Stomach (tissue), 8 donors: ENCODE measurements at regions not wholly inside any gene's neighbourhood (a gene's known extent, or its start where the extent isn't known, plus 50 kb on each side); places are given as distances from the start of the nearest gene placed in this dataset.

ENCODE experiments used
- DNase-seq, 2 donors: peaks; one replicate each; pipeline versions ENCODE4 v3.0.0 to v3.0.0-alpha.2; 2013 to 2019
- H3K27ac ChIP-seq, 5 donors: fragments of 200-600 bp in 4 of 5; sonication (generic) in 4 of 5; one replicate each; pipeline ENCODE4 v1.5.1; 2013 to 2019; ENCODE audit warnings: mild to moderate bottlenecking in 1 of 5, moderate library complexity in 1 of 5
- H3K27me3 ChIP-seq, 3 donors: fragments of 200-600 bp; sonication (generic); one replicate each; pipeline ENCODE4 v1.5.1; 2017 to 2019; ENCODE audit warnings: mixed run types in 1 of 3
- H3K36me3 ChIP-seq, 4 donors: fragments of 200-600 bp; sonication (generic); 1 replicate in 3 of 4; 2 replicates in 1 of 4; pipeline ENCODE4 v1.5.1; 2016 to 2019
- H3K4me1 ChIP-seq, 4 donors: fragments of 200-600 bp; sonication (generic); one replicate each; pipeline ENCODE4 v1.5.1; 2016 to 2019
- H3K4me3 ChIP-seq, 4 donors: fragments of 200-600 bp; sonication (generic) in 3 of 4; one replicate each; pipeline ENCODE4 v1.5.1; 2016 to 2019; ENCODE audit warnings: mild to moderate bottlenecking in 1 of 4
- H3K9me3 ChIP-seq, 4 donors: fragments of 200-600 bp; sonication (generic); one replicate each; pipeline ENCODE4 v1.5.1; 2016 to 2019
- EP300 ChIP-seq: sonication (generic); formaldehyde crosslinking; IDR thresholded peaks from one replicate; pipeline ENCODE4 v1.6.1; 2017; ENCODE audit warnings: antibody characterized with exemption
- POLR2A ChIP-seq, 4 donors: fragments of 450-650 bp; IDR thresholded peaks; one replicate each; pipeline ENCODE4 v1.6.1; 2016; ENCODE audit warnings: antibody characterized with exemption in 4 of 4, control low read depth in 2 of 4, mild to moderate bottlenecking in 1 of 4, moderate library complexity in 1 of 4
- POLR2AphosphoS5 ChIP-seq, 3 donors: sonication (generic); formaldehyde crosslinking; IDR thresholded peaks; one replicate each; pipeline ENCODE4 v1.6.1; 2016; ENCODE audit warnings: antibody characterized with exemption in 3 of 3
- WGBS, 5 donors: extraction: QIAGEN DNeasy Blood & Tissue Kit in 3 of 5; methylation state at CpG; one replicate each; pipeline versions ENCODE4 v1.1.5 to v1.1.7; 2013 to 2018; 5-methylcytosine and 5-hydroxymethylcytosine counted together
- intact Hi-C: fragments of 100-400 bp; cut with DNase I; formaldehyde crosslinking; loops from one replicate; pipeline ENCODE4 v1.15.1; 2023; ENCODE audit warnings: low total_unique reads
- TF ChIP-seq, protein P1 (sequence below), 7 experiments: fragments of 450-650 bp in 4 of 7; fragments of 200-600 bp in 3 of 7; sonication (generic) in 3 of 7; IDR thresholded peaks; one replicate each; pipeline ENCODE4 v1.5.1; 2016 to 2019; ENCODE audit warnings: antibody characterized with exemption in 7 of 7, control low read depth in 2 of 7, mild to moderate bottlenecking in 1 of 7
- donor health status: healthy with polysubstance abuse.
- donor health status: Bipolar disorder and iron deficiency.
- donor health status: healthy.

DNA sequence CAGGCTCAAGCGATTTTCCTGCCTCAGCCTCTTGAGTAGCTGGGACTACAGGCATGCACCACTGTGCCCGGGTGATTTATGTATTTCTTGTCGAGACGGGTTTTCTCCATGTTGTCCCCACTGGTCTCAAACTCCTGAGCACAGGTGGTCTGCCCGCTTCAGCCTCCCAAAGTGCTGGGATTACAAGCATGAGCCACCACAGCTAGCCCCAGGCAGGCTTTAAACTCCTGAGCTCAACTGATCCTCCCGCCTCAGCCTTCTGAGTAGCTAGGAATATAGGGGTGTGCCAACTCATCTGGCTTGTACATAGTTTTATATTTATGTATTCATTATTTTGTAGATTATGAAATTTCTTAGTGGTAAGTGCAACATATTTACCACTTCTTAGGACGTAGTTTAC, 198.8 kb upstream of the MCTP2 start:
- H3K27ac ChIP-seq: peak overlapping the region in 1 of 5 donors; percentile 18
- TF ChIP-seq POLR2A (IDR thresholded peaks at IDR 0.05) (no peak), EP300 (no peak), POLR2AphosphoS5 (IDR thresholded peaks at IDR 0.05) (no peak)
- TF ChIP-seq, protein P1, sequence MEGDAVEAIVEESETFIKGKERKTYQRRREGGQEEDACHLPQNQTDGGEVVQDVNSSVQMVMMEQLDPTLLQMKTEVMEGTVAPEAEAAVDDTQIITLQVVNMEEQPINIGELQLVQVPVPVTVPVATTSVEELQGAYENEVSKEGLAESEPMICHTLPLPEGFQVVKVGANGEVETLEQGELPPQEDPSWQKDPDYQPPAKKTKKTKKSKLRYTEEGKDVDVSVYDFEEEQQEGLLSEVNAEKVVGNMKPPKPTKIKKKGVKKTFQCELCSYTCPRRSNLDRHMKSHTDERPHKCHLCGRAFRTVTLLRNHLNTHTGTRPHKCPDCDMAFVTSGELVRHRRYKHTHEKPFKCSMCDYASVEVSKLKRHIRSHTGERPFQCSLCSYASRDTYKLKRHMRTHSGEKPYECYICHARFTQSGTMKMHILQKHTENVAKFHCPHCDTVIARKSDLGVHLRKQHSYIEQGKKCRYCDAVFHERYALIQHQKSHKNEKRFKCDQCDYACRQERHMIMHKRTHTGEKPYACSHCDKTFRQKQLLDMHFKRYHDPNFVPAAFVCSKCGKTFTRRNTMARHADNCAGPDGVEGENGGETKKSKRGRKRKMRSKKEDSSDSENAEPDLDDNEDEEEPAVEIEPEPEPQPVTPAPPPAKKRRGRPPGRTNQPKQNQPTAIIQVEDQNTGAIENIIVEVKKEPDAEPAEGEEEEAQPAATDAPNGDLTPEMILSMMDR (IDR thresholded peaks at IDR 0.05): no peak
- peaks cover 0 to 26% (median 0%) of the 10 kb centered on the region in 4 donors for H3K4me1 ChIP-seq
- WGBS, 5 donors: 81 to 96% (median 91%) methylated on average over 7 of the region's 7 CpGs
- intact Hi-C loops: no loop called here
- no peaks in the 10 kb centered on the region for H3K9me3 ChIP-seq
- peaks cover 0 to 5% (median 0%) of the 10 kb centered on the region in 3 donors for H3K27me3 ChIP-seq
- no peak overlapping the region for H3K4me3 ChIP-seq
- no peak for DNase-seq
- no peaks in the 10 kb centered on the region for H3K36me3 ChIP-seq

DNA sequence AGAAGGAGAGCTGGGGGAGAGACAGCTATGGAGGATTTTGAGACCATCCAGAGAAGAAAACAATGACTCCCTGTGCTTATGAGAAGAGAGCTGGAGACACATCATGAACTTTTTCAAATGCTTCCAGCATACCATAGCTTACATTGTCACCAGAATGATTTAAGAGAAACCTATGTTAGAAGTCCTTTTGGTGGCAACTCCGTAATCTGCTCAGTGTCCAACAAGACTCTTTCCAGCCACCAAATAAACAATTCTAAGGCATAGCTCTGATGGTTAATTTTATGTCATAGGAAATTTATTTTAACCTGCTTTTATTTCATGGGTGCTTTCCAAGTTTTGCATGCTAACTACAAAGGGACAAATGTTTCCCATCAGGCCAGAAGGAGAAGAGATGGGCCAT, 200.3 kb upstream of the MCTP2 start:
- H3K4me3 ChIP-seq: no peak overlapping the region
- peaks cover 0 to 5% (median 0%) of the 10 kb centered on the region in 3 donors for H3K27me3 ChIP-seq
- H3K27ac ChIP-seq: peak overlapping the region in 2 of 5 donors; percentile 25 to 54
- DNase-seq: peak in 1 of 2 donors; percentile 46
- peaks cover 0 to 25% (median 1%) of the 10 kb centered on the region in 4 donors for H3K4me1 ChIP-seq
- TF ChIP-seq EP300 (no peak), POLR2AphosphoS5 (IDR thresholded peaks at IDR 0.05) (no peak), POLR2A (IDR thresholded peaks at IDR 0.05) (no peak)
- TF ChIP-seq, protein P1 (IDR thresholded peaks at IDR 0.05): no peak
- H3K36me3 ChIP-seq: no peaks in the 10 kb centered on the region
- H3K9me3 ChIP-seq: no peaks in the 10 kb centered on the region
- intact Hi-C loops: no loop called here
- 57 to 81% (median 72%) methylated on average over 1 of the region's 1 CpG for WGBS, 5 donors

DNA sequence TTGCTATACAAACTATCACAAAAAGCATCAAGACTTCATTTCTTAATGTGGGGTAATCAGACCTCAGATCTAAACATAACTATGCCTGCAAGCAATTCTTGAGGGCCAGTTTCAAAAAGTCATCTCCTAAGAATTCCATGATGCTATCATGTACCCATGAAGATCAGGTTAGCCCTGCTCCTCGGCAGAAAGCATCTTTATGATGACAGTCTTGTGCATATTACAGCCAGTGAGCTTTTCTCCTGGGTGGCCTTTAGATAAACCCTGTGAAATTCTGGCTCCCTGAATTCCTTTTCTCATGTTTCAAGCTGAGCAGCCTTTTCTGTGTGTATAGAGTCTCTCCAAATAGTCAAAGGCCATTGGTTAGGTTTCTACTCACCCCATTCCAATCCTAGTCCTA, 201.9 kb upstream of the MCTP2 start:
- TF ChIP-seq POLR2AphosphoS5 (IDR thresholded peaks at IDR 0.05) (no peak), POLR2A (IDR thresholded peaks at IDR 0.05) (no peak), EP300 (no peak)
- TF ChIP-seq, protein P1 (IDR thresholded peaks at IDR 0.05): no peak
- peaks cover 0 to 5% (median 0%) of the 10 kb centered on the region in 3 donors for H3K27me3 ChIP-seq
- 26 to 42% (median 34%) methylated on average over 1 of the region's 1 CpG for WGBS, 5 donors
- H3K27ac ChIP-seq: peak overlapping the region in 2 of 5 donors; percentile 20 to 54
- peaks cover 0 to 26% (median 2%) of the 10 kb centered on the region in 4 donors for H3K4me1 ChIP-seq
- no peaks in the 10 kb centered on the region for H3K9me3 ChIP-seq
- H3K36me3 ChIP-seq: no peaks in the 10 kb centered on the region
- no peak overlapping the region for H3K4me3 ChIP-seq
- DNase-seq: no peak
- intact Hi-C loops: no loop called here

DNA sequence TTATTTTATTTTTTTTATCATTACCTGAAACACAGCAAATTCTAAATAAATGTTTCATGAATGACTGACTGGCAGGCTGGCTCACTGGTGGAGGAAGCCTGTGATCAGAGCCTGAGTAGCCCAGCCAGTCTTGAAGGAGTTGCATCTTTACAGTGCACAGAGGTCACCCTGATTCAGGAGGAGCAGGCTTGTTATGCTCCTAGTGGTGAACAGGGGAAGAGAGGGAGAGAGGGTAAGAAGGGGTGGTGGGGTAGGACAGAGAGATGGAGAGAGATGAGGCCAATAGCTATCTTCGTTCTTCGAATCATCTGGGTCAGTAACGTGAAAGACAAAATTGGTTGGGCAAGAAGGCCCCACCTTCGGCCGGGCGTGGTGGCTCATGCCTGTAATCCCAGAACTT, 202.6 kb upstream of the MCTP2 start:
- Histone ChIP-seq H3K36me3 (no peaks in the 10 kb centered on the region), H3K4me3 (no peak overlapping the region), H3K4me1 (peaks cover 0 to 26% (median 2%) of the 10 kb centered on the region in 4 donors), H3K27ac (peak overlapping the region in 2 of 5 donors; percentile 20 to 54), H3K9me3 (no peaks in the 10 kb centered on the region), H3K27me3 (peaks cover 0 to 3% (median 0%) of the 10 kb centered on the region in 3 donors)
- TF ChIP-seq POLR2A (IDR thresholded peaks at IDR 0.05): no peak
- TF ChIP-seq, protein P1 (IDR thresholded peaks at IDR 0.05): no peak
- no peak for TF ChIP-seq EP300
- no peak for TF ChIP-seq POLR2AphosphoS5 (IDR thresholded peaks at IDR 0.05)
- intact Hi-C loops: no loop called here
- DNase-seq: no peak
- WGBS, 5 donors: 89 to 96% (median 90%) methylated on average over 6 of the region's 6 CpGs
